CD8-positive, alpha-beta memory T cell (primary cell): ENCODE measurements at regions not wholly inside any gene's neighbourhood (a gene's known extent, or its start where the extent isn't known, plus 50 kb on each side); places are given as distances from the start of the nearest gene placed in this dataset.

Experiments
- CTCF ChIA-PET: fragments of 350-600 bp; sonication (Branson Sonifier 250); formaldehyde crosslinking; loops from one replicate; lab custom pipeline; 2021; ENCODE audit warnings: antibody characterized with exemption; lab: Charles Lee
- POLR2A ChIA-PET: fragments of 350-600 bp; sonication (Branson Sonifier 250); formaldehyde crosslinking; loops from one replicate; lab custom pipeline; 2021; ENCODE audit warnings: antibody characterized with exemption; lab: Charles Lee
- DNase-seq, 5 donors: peaks; one replicate each; pipeline versions ENCODE4 v3.0.0 to v3.0.0-alpha.2; 2020 to 2022; ENCODE audit warnings: mixed read lengths in 1 of 5
- H3K27ac ChIP-seq: one replicate; pipeline ENCODE4 v1.7.0; 2013; ENCODE audit warnings: low read depth, mild to moderate bottlenecking, low read length, moderate library complexity
- H3K27me3 ChIP-seq: 2 replicates; pipeline ENCODE4 v1.7.0; 2013; ENCODE audit warnings: low read length, mild to moderate bottlenecking; ENCODE audit not compliant: insufficient read depth, poor library complexity, severe bottlenecking
- H3K36me3 ChIP-seq: 2 replicates; pipeline ENCODE4 v1.7.0; 2013; ENCODE audit warnings: mild to moderate bottlenecking, low read length, moderate library complexity; ENCODE audit not compliant: insufficient read depth
- H3K4me1 ChIP-seq: 2 replicates; pipeline ENCODE4 v1.7.0; 2013; ENCODE audit warnings: mild to moderate bottlenecking, low read length, moderate library complexity; ENCODE audit not compliant: insufficient read depth
- H3K4me3 ChIP-seq: 2 replicates; pipeline ENCODE4 v1.7.0; 2013; ENCODE audit warnings: mild to moderate bottlenecking, low read length
- H3K9me3 ChIP-seq: 2 replicates; pipeline ENCODE4 v1.7.0; 2013; ENCODE audit warnings: mild to moderate bottlenecking, low read length
- H3K27ac Mint-ChIP-seq, 8 donors: one replicate each; pipeline ENCODE4 v1.8.0; 2020 to 2021; ENCODE audit warnings: mixed read lengths in 8 of 8, mild to moderate bottlenecking in 6 of 8, inconsistent platforms in 3 of 8, moderate library complexity in 3 of 8
- H3K27me3 Mint-ChIP-seq, 2 donors: one replicate each; pipeline ENCODE4 v1.8.0; 2020 to 2021; ENCODE audit warnings: mixed read lengths in 2 of 2, mild to moderate bottlenecking in 1 of 2, moderate library complexity in 1 of 2
- H3K36me3 Mint-ChIP-seq, 3 donors: one replicate each; pipeline ENCODE4 v1.8.0; 2020 to 2021; ENCODE audit warnings: mixed read lengths in 3 of 3, inconsistent platforms in 1 of 3, mild to moderate bottlenecking in 1 of 3
- H3K4me1 Mint-ChIP-seq, 3 donors: one replicate each; pipeline ENCODE4 v1.8.0; 2020 to 2021; ENCODE audit warnings: mixed read lengths in 3 of 3, inconsistent platforms in 1 of 3, mild to moderate bottlenecking in 1 of 3
- H3K4me3 Mint-ChIP-seq, 7 donors: one replicate each; pipeline ENCODE4 v1.8.0; 2020 to 2021; ENCODE audit warnings: mixed read lengths in 7 of 7, mild to moderate bottlenecking in 6 of 7, moderate library complexity in 4 of 7, inconsistent platforms in 2 of 7
- H3K9me3 Mint-ChIP-seq, 5 donors: one replicate each; pipeline ENCODE4 v1.8.0; 2020 to 2022; ENCODE audit warnings: mixed read lengths in 5 of 5, mild to moderate bottlenecking in 3 of 5, moderate library complexity in 2 of 5, inconsistent platforms in 1 of 5

GRCh38 chr4:31185014-31185585 lies 464.9 kb downstream of the PCDH7 start:
- Mint-ChIP-seq H3K9me3 (peaks cover 4 to 27% (median 9%) of the 10 kb centered on the region in 5 donors), H3K27ac (no peak overlapping the region), H3K4me3 (no peak overlapping the region), H3K36me3 (no peaks in the 10 kb centered on the region), H3K4me1 (no peaks in the 10 kb centered on the region), H3K27me3 (no peaks in the 10 kb centered on the region)
- ChIA-PET CTCF (no interaction called here), POLR2A (no interaction called here)
- no peaks in the 10 kb centered on the region for H3K9me3 ChIP-seq
- H3K27ac ChIP-seq: no peak overlapping the region
- no peak for DNase-seq
- no peaks in the 10 kb centered on the region for H3K27me3 ChIP-seq
- no peaks in the 10 kb centered on the region for H3K36me3 ChIP-seq
- no peak overlapping the region for H3K4me3 ChIP-seq
- no peaks in the 10 kb centered on the region for H3K4me1 ChIP-seq

- Mint-ChIP-seq H3K4me1 (no peaks in the 10 kb centered on the region), H3K27me3 (no peaks in the 10 kb centered on the region), H3K4me3 (no peak overlapping the region), H3K27ac (no peak overlapping the region), H3K9me3 (peaks cover 4 to 38% (median 9%) of the 10 kb centered on the region in 5 donors), H3K36me3 (no peaks in the 10 kb centered on the region)
- CTCF ChIA-PET: no interaction called here
- no peaks in the 10 kb centered on the region for H3K4me1 ChIP-seq
- POLR2A ChIA-PET: no interaction called here
- H3K36me3 ChIP-seq: no peaks in the 10 kb centered on the region
- H3K27me3 ChIP-seq: no peaks in the 10 kb centered on the region
- H3K27ac ChIP-seq: no peak overlapping the region
- no peaks in the 10 kb centered on the region for H3K9me3 ChIP-seq
- no peak for DNase-seq
- no peak overlapping the region for H3K4me3 ChIP-seq
Observed at GRCh38 chr4:31187979-31188378, 467.8 kb downstream of the PCDH7 start.

GRCh38 chr4:31189938-31190337 lies 469.8 kb downstream of the PCDH7 start:
- Mint-ChIP-seq H3K27me3 (no peaks in the 10 kb centered on the region), H3K4me1 (no peaks in the 10 kb centered on the region), H3K4me3 (no peak overlapping the region), H3K27ac (no peak overlapping the region), H3K36me3 (no peaks in the 10 kb centered on the region), H3K9me3 (peaks cover 1 to 39% (median 5%) of the 10 kb centered on the region in 5 donors)
- H3K4me1 ChIP-seq: no peaks in the 10 kb centered on the region
- H3K9me3 ChIP-seq: no peaks in the 10 kb centered on the region
- ChIA-PET POLR2A (no interaction called here), CTCF (no interaction called here)
- H3K27ac ChIP-seq: no peak overlapping the region
- no peak overlapping the region for H3K4me3 ChIP-seq
- DNase-seq: no peak
- H3K27me3 ChIP-seq: no peaks in the 10 kb centered on the region
- H3K36me3 ChIP-seq: no peaks in the 10 kb centered on the region

GRCh38 chr4:31190671-31191070 lies 470.5 kb downstream of the PCDH7 start:
- H3K9me3 Mint-ChIP-seq: peaks cover 4 to 41% (median 8%) of the 10 kb centered on the region in 5 donors
- no peak overlapping the region for H3K27ac Mint-ChIP-seq
- no peaks in the 10 kb centered on the region for H3K4me1 Mint-ChIP-seq
- no peaks in the 10 kb centered on the region for H3K27me3 Mint-ChIP-seq
- ChIA-PET CTCF (no interaction called here), POLR2A (no interaction called here)
- Histone ChIP-seq H3K4me1 (no peaks in the 10 kb centered on the region), H3K9me3 (no peaks in the 10 kb centered on the region), H3K27ac (no peak overlapping the region), H3K27me3 (no peaks in the 10 kb centered on the region), H3K36me3 (no peaks in the 10 kb centered on the region), H3K4me3 (no peak overlapping the region)
- DNase-seq: no peak
- no peaks in the 10 kb centered on the region for H3K36me3 Mint-ChIP-seq
- H3K4me3 Mint-ChIP-seq: no peak overlapping the region

GRCh38 chr4:31192341-31192740 lies 472.2 kb downstream of the PCDH7 start:
- H3K27me3 Mint-ChIP-seq: no peaks in the 10 kb centered on the region

GRCh38 chr4:31193521-31193920 lies 473.4 kb downstream of the PCDH7 start:
- H3K4me1 ChIP-seq: no peaks in the 10 kb centered on the region
- no peak overlapping the region for H3K4me3 ChIP-seq
- H3K4me1 Mint-ChIP-seq: no peaks in the 10 kb centered on the region
- H3K27me3 ChIP-seq: no peaks in the 10 kb centered on the region
- no peak overlapping the region for H3K27ac Mint-ChIP-seq
- H3K4me3 Mint-ChIP-seq: no peak overlapping the region
- H3K27ac ChIP-seq: no peak overlapping the region
- ChIA-PET CTCF (no interaction called here), POLR2A (no interaction called here)
- H3K36me3 Mint-ChIP-seq: no peaks in the 10 kb centered on the region
- no peaks in the 10 kb centered on the region for H3K9me3 ChIP-seq
- H3K27me3 Mint-ChIP-seq: no peaks in the 10 kb centered on the region
- DNase-seq: no peak
- no peaks in the 10 kb centered on the region for H3K36me3 ChIP-seq
- H3K9me3 Mint-ChIP-seq: peaks cover 7 to 45% (median 10%) of the 10 kb centered on the region in 5 donors

More at GRCh38 chr4:31192341-31192740, 472.2 kb downstream of the PCDH7 start:
- Histone ChIP-seq H3K4me1 (no peaks in the 10 kb centered on the region), H3K4me3 (no peak overlapping the region), H3K36me3 (no peaks in the 10 kb centered on the region), H3K9me3 (no peaks in the 10 kb centered on the region), H3K27ac (no peak overlapping the region), H3K27me3 (no peaks in the 10 kb centered on the region)
- Mint-ChIP-seq H3K27ac (no peak overlapping the region), H3K4me1 (no peaks in the 10 kb centered on the region), H3K4me3 (no peak overlapping the region), H3K9me3 (peaks cover 5 to 46% (median 8%) of the 10 kb centered on the region in 5 donors), H3K36me3 (no peaks in the 10 kb centered on the region)
- DNase-seq: no peak
- POLR2A ChIA-PET: no interaction called here
- CTCF ChIA-PET: no interaction called here

- H3K9me3 Mint-ChIP-seq: peaks cover 10 to 45% (median 14%) of the 10 kb centered on the region in 5 donors
- CTCF ChIA-PET: no interaction called here
Observed at GRCh38 chr4:31194823-31195222, 474.7 kb downstream of the PCDH7 start.

GRCh38 chr4:31199644-31200043 lies 479.5 kb downstream of the PCDH7 start:
- H3K4me3 ChIP-seq: no peak overlapping the region
- H3K4me1 ChIP-seq: no peaks in the 10 kb centered on the region
- no peak overlapping the region for H3K4me3 Mint-ChIP-seq
- no peaks in the 10 kb centered on the region for H3K4me1 Mint-ChIP-seq
- ChIA-PET POLR2A (no interaction called here), CTCF (no interaction called here)
- H3K27ac Mint-ChIP-seq: no peak overlapping the region
- no peaks in the 10 kb centered on the region for H3K36me3 ChIP-seq
- peaks cover 15 to 31% (median 24%) of the 10 kb centered on the region in 5 donors for H3K9me3 Mint-ChIP-seq
- H3K27ac ChIP-seq: no peak overlapping the region
- H3K27me3 Mint-ChIP-seq: no peaks in the 10 kb centered on the region
- H3K9me3 ChIP-seq: no peaks in the 10 kb centered on the region
- no peak for DNase-seq
- no peaks in the 10 kb centered on the region for H3K27me3 ChIP-seq
- H3K36me3 Mint-ChIP-seq: no peaks in the 10 kb centered on the region

More at GRCh38 chr4:31194823-31195222, 474.7 kb downstream of the PCDH7 start:
- no peaks in the 10 kb centered on the region for H3K4me1 ChIP-seq
- Mint-ChIP-seq H3K27me3 (no peaks in the 10 kb centered on the region), H3K4me3 (no peak overlapping the region), H3K4me1 (no peaks in the 10 kb centered on the region), H3K27ac (no peak overlapping the region), H3K36me3 (no peaks in the 10 kb centered on the region)
- no peaks in the 10 kb centered on the region for H3K36me3 ChIP-seq
- H3K4me3 ChIP-seq: no peak overlapping the region
- no peaks in the 10 kb centered on the region for H3K9me3 ChIP-seq
- POLR2A ChIA-PET: no interaction called here
- H3K27ac ChIP-seq: no peak overlapping the region
- no peaks in the 10 kb centered on the region for H3K27me3 ChIP-seq
- no peak for DNase-seq
